Sigmoid colon (tissue), 4 donors: ENCODE measurements at regions not wholly inside any gene's neighbourhood (a gene's known extent, or its start where the extent isn't known, plus 50 kb on each side); places are given as distances from the start of the nearest gene placed in this dataset.
A peak's percentile ranks its signal among the peaks of the same experiment; 100 is the strongest.

Source experiments
- CTCF ChIP-seq, 4 experiments: fragments of 450-650 bp in 3 of 4; fragments of 200-600 bp in 1 of 4; IDR thresholded peaks; one replicate each; pipeline ENCODE4 v1.5.1; 2016 to 2019; ENCODE audit warnings: antibody characterized with exemption in 4 of 4, mild to moderate bottlenecking in 3 of 4, moderate library complexity in 2 of 4
- POLR2AphosphoS5 ChIP-seq, 4 donors: sonication (generic); formaldehyde crosslinking; IDR thresholded peaks; one replicate each; pipeline ENCODE4 v1.6.1; 2017; ENCODE audit warnings: antibody characterized with exemption in 4 of 4

- TF ChIP-seq POLR2AphosphoS5 (IDR thresholded peaks at IDR 0.05) (peak in 3 of 4 donors; percentile 13 to 52 (median 49)), CTCF (IDR thresholded peaks at IDR 0.05) (no peak)
Observed at GRCh38 chr17:83161298-83162034, 82.1 kb downstream of the METRNL start.
